ENCODE measurements at regions not wholly inside any gene's neighbourhood (a gene's known extent, or its start where the extent isn't known, plus 50 kb on each side); places are given as distances from the start of the nearest gene placed in this dataset.

DNA sequence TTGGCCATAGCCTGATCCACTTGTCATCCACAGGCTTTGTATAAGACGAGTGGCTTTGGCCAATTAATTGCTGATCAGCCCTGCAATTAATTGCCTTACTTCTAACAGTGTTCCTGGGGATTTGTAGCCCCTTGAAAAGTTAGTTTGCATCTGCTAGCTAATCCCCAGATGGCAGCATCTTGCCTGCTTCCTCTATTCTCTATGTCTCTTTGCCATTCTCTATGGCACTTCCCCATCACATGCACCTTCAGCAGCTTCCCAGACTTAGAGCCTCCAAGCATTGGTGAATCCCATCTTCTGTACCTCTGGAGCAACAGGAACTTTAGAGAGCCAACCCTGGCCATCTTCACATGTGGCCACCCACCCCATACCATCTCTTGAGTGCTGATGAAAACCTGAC, 197.0 kb upstream of the DMAC1 start:
- DNase-seq (ENCODE audit: low read depth in 3 of 3, low spot score in 2 of 3) = no peak

GRCh38 chr9:7988644-7989280, 189.2 kb upstream of the DMAC1 start:
- DNase-seq (ENCODE audit: low read depth in 3 of 3, low spot score in 2 of 3) = no peak

- no peak for DNase-seq (ENCODE audit: low read depth in 3 of 3, low spot score in 2 of 3)
Measured at GRCh38 chr9:7984692-7985091, 185.1 kb upstream of the DMAC1 start.

- no peak for DNase-seq (ENCODE audit: low read depth in 3 of 3, low spot score in 2 of 3)
Measured at GRCh38 chr9:7984203-7984602, 184.6 kb upstream of the DMAC1 start.

DNA sequence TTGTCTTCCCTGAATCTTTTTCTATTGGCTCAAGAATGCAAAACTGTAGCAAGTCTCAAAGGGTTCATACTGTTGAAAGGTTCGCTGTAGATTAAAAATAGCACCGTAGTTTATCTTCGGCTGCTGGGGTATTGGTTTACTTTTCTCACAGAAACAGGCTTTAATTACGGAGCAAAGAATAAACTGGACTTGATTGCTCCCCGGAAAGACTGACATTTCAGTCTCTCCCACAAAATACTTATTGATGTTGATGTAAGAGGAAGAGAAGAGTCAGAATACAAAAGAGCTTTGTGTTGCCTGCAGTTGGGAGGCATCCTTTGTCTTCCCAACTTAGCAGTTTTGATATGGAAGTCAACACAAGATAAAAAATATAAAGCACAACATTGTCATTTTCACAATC, 183.9 kb upstream of the DMAC1 start:
- DNase-seq (ENCODE audit: low read depth in 3 of 3, low spot score in 2 of 3) = no peak

- no peak for DNase-seq (ENCODE audit: low read depth in 3 of 3, low spot score in 2 of 3)
Measured at GRCh38 chr9:7982907-7983306, 183.3 kb upstream of the DMAC1 start.

DNA sequence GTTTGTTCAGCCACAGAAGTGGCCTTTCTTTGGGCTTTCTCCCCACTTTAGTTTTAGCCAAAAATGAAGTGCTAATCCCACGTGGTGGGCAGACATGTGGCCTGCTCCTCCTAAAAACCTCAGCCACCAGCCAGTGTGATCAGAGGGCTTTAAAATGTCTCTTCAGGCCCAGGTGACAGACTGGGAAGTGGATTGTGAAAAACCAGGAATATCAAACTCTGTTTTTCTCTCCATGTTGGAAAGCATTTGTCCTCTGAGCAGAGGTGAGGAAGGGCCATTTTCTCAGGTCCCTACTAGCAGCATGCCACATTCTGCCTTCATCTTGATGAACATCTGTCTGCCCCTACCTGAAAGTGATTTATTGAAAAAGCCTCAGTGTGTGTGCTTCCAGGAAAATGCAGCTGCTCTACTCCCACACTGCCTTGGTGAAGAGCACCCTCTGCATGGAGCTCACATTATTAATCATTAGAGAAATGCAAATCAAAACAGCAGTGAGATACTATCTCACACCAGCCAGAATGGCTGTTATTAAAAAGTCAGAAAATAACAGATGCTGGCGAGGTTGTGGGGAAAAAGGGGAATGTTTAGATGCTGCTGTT, 181.2 kb upstream of the DMAC1 start:
- no peak for DNase-seq (ENCODE audit: low read depth in 3 of 3, low spot score in 2 of 3)

DNA sequence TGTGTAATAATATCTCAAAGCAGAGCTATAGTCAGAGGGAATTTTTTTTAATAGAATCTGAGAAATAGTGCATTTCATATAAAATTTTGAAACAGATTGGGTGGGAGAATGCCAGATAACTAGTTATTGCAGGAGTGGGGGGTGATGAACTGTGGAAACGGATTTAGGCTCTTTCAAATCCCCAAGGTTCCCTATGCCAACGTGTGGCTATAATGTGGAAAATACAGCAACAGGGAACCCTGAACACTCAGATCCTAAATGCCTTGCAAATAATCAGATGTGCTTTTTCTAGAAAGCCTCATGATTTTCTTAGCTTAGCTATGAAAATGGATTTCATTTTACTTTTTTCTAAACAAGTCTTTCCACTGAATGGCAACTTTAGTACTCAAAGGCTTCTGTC, 180.5 kb upstream of the DMAC1 start:
- no peak for DNase-seq (ENCODE audit: low read depth in 3 of 3, low spot score in 2 of 3)

GRCh38 chr9:7979611-7980010, 180.0 kb upstream of the DMAC1 start:
- DNase-seq (ENCODE audit: low read depth in 3 of 3, low spot score in 2 of 3) = no peak

DNA sequence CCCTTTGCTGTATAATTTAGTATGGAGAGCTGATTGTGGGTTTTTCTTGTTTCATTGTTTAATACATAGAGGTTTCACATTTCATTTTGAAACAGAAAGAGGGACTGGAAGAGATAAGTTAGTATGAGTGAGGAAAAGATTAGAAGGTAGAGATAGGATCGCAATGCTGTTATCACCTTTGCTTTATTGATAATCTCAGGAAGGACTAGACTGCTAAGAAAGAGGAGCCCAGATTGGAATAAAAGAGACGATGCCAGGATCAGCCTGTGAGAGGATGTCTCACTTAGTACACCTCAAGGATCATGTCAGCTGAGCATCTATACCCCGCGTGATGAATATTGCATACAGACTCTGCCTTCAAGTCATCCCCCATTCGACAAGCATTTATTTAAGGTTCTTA, 178.0 kb upstream of the DMAC1 start:
- no peak for DNase-seq (ENCODE audit: low read depth in 3 of 3, low spot score in 2 of 3)

- no peak for DNase-seq (ENCODE audit: low read depth in 3 of 3, low spot score in 2 of 3)
Measured at GRCh38 chr9:7976856-7977255, 177.3 kb upstream of the DMAC1 start.

- DNase-seq (ENCODE audit: low read depth in 3 of 3, low spot score in 2 of 3) = no peak
Measured at GRCh38 chr9:7976167-7976755, 176.7 kb upstream of the DMAC1 start.

DNA sequence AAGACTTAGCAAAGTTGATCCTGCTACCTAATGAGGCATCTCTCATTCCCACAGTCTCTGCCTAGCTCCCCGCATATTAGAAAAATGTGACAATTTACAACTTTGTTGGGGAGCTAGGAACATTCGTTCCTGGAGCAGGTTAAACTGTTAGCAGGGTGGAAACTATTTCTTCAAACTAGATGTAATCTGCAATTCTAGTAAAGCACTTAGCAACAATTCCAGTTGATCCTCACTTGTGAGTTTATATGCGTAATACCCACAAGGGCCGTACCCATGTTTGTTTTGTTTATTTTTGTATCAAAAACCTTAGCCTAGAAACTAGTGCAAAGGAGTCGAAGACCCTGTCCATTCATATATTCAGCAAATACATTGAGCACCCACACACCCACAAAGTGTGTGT, 175.8 kb upstream of the DMAC1 start:
- DNase-seq (ENCODE audit: low read depth in 3 of 3, low spot score in 2 of 3) = no peak

DNA sequence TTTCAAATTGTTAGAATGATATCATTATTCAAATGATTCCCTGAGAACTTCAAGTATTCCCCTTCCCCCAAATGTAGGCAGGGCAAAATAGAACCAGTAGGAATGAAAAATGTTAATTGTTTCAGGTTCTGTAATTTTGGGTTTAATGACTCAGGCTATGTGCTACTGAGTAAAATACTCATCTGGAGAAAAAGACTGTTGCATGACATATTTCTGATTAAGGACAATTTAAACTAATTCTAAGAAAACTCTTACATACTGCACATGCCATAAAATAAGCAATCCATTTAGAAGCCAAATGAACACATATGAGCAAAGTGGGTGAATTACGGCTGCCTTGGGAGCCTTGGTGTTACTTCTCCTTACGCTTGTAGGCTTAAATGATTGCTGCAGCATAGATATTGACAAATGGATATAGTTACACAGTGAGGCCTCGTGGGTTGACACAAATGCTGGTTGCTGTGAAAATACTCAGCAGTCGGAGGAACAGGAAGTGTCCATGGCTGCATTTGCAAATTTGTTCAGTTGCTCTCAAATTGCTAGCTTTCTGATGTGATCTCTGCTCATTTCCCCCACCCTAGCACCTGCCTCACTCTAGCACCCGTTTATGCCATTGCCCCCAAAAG, 174.9 kb upstream of the DMAC1 start:
- no peak for DNase-seq (ENCODE audit: low read depth in 3 of 3, low spot score in 2 of 3)

- DNase-seq (ENCODE audit: low read depth in 3 of 3, low spot score in 2 of 3) = no peak
Measured at GRCh38 chr9:7973123-7973522, 173.5 kb upstream of the DMAC1 start.

DNA sequence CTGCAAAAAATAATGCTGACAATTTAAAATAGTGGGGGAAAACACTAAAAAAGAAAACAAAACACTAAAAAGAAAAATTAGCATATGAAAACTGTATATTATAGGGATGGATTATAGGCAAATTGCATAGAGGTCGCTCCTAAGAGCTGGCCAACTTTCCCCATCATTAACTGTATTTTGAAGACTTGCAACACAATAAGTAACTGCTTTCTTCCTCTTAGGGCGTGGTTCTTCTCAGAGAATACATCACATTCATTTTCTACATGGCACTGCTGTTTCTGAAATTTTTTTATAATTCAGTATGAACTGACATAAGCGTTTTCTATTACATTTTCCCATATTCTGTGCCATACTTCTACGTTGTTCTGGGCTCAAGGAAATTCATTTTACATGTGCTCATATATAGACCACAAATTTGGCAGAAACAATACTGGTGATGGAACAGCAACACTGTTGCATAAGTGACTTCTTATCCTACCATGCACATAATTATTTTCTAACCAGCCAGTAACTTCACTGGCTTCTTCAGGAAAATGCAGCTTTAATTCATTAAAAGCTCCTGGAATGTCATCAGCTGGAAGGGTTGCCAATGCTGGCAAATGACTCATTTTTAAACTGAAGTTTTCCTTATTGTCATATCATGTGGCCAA, 171.2 kb upstream of the DMAC1 start:
- no peak for DNase-seq (ENCODE audit: low read depth in 3 of 3, low spot score in 2 of 3)

DNA sequence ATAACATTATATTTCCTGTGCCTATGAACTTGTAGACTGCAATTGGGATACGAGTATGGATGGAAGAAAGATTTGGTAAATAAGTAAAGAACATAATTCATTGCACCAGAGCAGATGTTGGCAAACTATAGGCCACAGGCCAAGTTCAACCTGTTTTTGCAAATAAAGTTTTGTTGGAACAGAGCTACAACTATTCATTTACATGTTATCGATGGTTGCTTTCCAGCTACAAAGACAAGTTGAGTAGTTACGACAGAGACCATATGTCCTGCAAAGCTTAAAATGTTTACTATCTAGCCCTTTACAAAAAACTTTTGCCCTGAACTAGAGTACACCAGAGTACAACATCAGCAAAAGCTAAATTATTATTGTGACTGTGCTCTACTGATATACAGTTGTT, 169.1 kb upstream of the DMAC1 start:
- DNase-seq (ENCODE audit: low read depth in 3 of 3, low spot score in 2 of 3) = no peak

DNA sequence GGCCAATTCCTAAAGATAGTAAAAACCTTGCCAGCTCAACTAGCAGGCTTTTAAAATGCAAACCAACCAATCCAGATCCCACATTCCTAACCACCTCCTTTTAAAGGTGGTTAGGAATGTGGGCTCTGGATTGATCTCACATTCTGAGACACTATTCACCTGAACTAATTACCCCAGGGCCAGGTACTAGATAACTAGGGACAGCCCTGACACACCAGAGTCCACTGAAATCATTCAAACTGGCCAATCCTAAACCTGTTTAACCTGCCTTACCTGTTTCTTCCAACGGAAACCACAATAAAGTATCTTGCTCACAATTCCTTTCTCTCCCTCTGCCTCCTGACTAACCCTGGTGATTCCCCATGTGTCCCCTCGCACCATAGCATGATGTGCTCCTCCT, 168.3 kb upstream of the DMAC1 start:
- DNase-seq (ENCODE audit: low read depth in 3 of 3, low spot score in 2 of 3) = no peak

DNA sequence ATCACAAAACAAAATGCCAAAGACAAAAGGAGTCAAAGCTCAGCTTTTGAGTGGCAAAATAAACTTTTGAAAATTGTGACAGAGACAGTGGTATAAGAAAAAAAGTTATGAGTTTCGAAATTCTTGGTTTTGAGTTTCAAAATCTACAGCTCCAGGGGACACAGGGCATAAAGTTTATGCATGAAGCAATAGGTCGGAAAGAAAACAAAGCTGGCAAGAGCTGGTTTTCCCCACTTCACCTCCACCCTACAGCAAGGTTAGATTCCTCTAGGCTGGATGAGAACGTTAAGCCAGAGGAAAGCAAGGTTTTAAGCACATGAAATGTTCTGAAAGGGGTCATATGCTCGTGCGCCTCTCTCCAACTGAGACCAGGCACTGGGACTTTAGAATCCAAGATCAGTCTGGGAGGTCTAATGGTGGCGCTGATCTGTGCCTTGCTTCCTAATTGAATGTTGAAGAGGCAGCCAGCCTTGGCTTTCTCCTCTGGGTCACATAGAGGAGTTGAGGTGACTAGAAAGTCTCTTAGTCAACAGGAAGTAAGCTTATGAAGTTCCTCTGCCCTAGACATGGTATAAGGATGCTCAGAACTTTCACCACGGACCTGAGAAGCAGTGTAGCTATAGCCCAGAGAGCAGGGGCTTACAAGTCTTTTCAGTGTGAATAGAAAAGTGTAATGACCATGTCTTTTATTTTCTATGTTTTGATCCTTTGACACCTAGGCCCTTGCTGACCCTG, 167.7 kb upstream of the DMAC1 start:
- DNase-seq (ENCODE audit: low read depth in 3 of 3, low spot score in 2 of 3) = no peak

GRCh38 chr9:7965063-7965462, 165.5 kb upstream of the DMAC1 start:
- no peak for DNase-seq (ENCODE audit: low read depth in 3 of 3, low spot score in 2 of 3)

DNA sequence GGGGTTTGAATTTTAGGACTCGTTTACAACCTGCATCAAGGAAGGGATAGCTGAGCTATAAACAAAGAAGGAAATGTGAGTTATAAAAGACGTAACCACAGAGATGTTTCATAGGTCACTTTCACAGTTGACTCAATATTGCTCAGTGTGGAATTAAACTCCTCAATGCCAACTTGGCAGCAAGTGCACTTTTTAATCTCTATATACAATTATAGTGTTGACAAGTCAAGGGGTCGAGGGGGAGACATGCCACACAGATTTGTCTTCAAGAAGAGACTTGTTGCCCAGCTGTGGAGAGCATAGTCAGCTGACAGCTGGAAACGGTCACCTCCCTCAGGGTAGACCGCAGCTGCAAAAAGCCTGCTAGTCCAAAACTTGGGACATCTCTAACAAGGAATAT, 163.4 kb upstream of the DMAC1 start:
- no peak for DNase-seq (ENCODE audit: low read depth in 3 of 3, low spot score in 2 of 3)
